ENCODE measurements at regions not wholly inside any gene's neighbourhood (a gene's known extent, or its start where the extent isn't known, plus 50 kb on each side); places are given as distances from the start of the nearest gene placed in this dataset.

- no peak for DNase-seq (ENCODE audit: low read depth in 2 of 2)
Observed at GRCh38 chr18:29250843-29251242, 1073.9 kb upstream of the CDH2 start.

- no peak for DNase-seq (ENCODE audit: low read depth in 2 of 2)
Observed at GRCh38 chr18:29250259-29250658, 1073.3 kb upstream of the CDH2 start.

- DNase-seq (ENCODE audit: low read depth in 2 of 2): no peak
Observed at GRCh38 chr18:29248805-29249204, 1071.9 kb upstream of the CDH2 start.

- no peak for DNase-seq (ENCODE audit: low read depth in 2 of 2)
Observed at GRCh38 chr18:29241199-29241598, 1064.3 kb upstream of the CDH2 start.

- no peak for DNase-seq (ENCODE audit: low read depth in 2 of 2)
Observed at GRCh38 chr18:29234751-29235150, 1057.8 kb upstream of the CDH2 start.

GRCh38 chr18:29226213-29226612 lies 1049.3 kb upstream of the CDH2 start:
- DNase-seq (ENCODE audit: low read depth in 2 of 2): no peak

- DNase-seq (ENCODE audit: low read depth in 2 of 2): no peak
Observed at GRCh38 chr18:29225351-29225750, 1048.4 kb upstream of the CDH2 start.

GRCh38 chr18:29218091-29218490 lies 1041.2 kb upstream of the CDH2 start:
- peak; percentile 40 for DNase-seq (ENCODE audit: low read depth in 2 of 2)

- no peak for DNase-seq (ENCODE audit: low read depth in 2 of 2)
Observed at GRCh38 chr18:29217124-29217915, 1040.4 kb upstream of the CDH2 start.

GRCh38 chr18:29198834-29199233 lies 1021.9 kb upstream of the CDH2 start:
- DNase-seq (ENCODE audit: low read depth in 2 of 2): no peak

- no peak for DNase-seq (ENCODE audit: low read depth in 2 of 2)
Observed at GRCh38 chr18:29196307-29196706, 1019.4 kb upstream of the CDH2 start.

- DNase-seq (ENCODE audit: low read depth in 2 of 2): no peak
Observed at GRCh38 chr18:29191263-29191662, 1014.3 kb upstream of the CDH2 start.

- no peak for DNase-seq (ENCODE audit: low read depth in 2 of 2)
Observed at GRCh38 chr18:29188760-29189159, 1011.8 kb upstream of the CDH2 start.

GRCh38 chr18:29185801-29186200 lies 1008.9 kb upstream of the CDH2 start:
- DNase-seq (ENCODE audit: low read depth in 2 of 2): no peak

GRCh38 chr18:29184654-29185053 lies 1007.7 kb upstream of the CDH2 start:
- peak in 1 of 2 experiments; percentile 34 for DNase-seq (ENCODE audit: low read depth in 2 of 2)

GRCh38 chr18:29181151-29181901 lies 1004.4 kb upstream of the CDH2 start:
- DNase-seq (ENCODE audit: low read depth in 2 of 2): peak; percentile 95 to 96

GRCh38 chr18:29176681-29177080 lies 999.8 kb upstream of the CDH2 start:
- DNase-seq (ENCODE audit: low read depth in 2 of 2): no peak

- DNase-seq (ENCODE audit: low read depth in 2 of 2): no peak
Observed at GRCh38 chr18:29174891-29175290, 998.0 kb upstream of the CDH2 start.

- DNase-seq (ENCODE audit: low read depth in 2 of 2): no peak
Observed at GRCh38 chr18:29172756-29173067, 995.8 kb upstream of the CDH2 start.

GRCh38 chr18:29171892-29172755 lies 995.2 kb upstream of the CDH2 start:
- DNase-seq (ENCODE audit: low read depth in 2 of 2): no peak

- no peak for DNase-seq (ENCODE audit: low read depth in 2 of 2)
Observed at GRCh38 chr18:29169599-29169998, 992.7 kb upstream of the CDH2 start.

- peak; percentile 89 for DNase-seq (ENCODE audit: low read depth in 2 of 2)
Observed at GRCh38 chr18:29164993-29165599, 988.2 kb upstream of the CDH2 start.

Data from fibroblast of skin of left quadriceps (primary cell).